Epithelial cell of prostate (primary cell): ENCODE measurements at regions not wholly inside any gene's neighbourhood (a gene's known extent, or its start where the extent isn't known, plus 50 kb on each side); places are given as distances from the start of the nearest gene placed in this dataset.

Source experiments
- DNase-seq: peaks from one replicate; pipeline ENCODE4 v3.0.0-alpha.2; 2011; ENCODE audit warnings: low read depth, low spot score
- H3K27ac ChIP-seq: fragments of 450-650 bp; 2 replicates; pipeline ENCODE4 v1.5.1; 2017; ENCODE audit warnings: mild to moderate bottlenecking

DNA sequence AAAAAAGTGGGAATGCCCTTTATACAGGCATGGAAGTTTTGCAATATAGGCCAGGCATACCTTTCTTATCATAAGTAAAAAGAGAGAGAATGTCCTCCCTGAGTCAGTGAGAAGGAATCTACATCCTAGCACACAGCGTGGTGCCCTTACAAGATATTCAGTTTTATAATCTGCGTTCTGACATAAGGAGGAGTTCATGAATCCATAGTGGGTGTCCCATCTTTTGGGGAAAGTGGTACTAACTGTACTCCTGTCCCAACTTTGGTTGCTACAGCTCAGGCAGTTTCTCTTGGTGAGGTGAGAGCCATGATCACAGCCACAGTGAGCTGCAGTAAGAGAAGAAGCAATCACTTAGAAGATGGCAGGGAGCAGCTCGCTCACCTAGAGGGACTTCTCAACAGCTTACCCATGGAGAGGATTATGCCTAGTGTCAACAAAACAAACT, 332.9 kb downstream of the BCAT1 start:
- DNase-seq = no peak
- H3K27ac ChIP-seq = no peak overlapping the region

DNA sequence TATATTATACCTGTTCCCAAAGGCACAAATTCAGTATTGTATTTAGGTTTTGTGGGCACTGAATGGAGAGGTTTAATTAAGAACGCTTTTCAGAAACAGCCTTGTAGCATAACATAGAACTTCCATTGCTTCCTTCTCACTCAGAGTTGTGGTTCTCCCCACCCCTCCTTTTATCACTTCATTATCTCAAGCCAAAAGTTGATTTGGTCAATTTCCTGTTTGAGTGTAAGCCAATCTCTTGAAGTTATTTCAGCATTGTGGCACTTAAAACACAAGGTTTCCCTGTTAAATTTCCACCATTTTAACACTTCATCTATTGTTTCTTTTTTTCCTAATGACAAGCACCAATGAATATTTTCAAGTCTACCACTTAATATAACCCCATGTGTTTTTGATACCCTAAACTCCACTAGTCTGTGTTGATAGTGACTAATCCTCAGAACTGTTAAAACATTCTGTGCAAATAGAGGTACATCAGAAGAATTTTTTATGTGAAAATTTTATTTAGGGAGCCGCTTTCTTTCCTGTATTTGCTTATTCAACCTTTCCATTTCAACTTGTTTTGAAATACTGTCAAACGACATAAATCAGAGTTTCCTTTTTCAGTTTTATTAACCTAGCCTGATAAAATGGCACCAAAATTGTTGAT, 340.1 kb downstream of the BCAT1 start:
- no peak overlapping the region for H3K27ac ChIP-seq
- no peak for DNase-seq

DNA sequence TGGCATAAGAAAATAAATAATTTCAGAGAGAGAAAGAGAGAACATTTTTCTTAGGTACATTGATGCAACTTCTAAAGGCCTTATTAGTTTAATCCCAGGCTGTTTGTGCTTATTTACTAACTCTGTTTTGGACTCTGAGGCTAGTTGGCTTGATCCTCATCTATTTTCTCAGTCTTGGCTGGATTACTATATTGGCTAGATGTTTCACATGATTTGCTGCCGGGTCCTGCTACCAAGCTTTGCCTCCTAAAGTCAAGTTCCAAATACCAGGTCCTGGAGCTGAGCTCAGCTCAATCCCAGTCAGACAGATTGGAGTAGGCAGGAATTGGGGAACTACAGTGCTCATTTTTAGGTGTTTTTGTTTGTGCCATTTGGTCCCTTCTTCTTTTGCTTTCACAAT, 340.8 kb downstream of the BCAT1 start:
- no peak overlapping the region for H3K27ac ChIP-seq

DNA sequence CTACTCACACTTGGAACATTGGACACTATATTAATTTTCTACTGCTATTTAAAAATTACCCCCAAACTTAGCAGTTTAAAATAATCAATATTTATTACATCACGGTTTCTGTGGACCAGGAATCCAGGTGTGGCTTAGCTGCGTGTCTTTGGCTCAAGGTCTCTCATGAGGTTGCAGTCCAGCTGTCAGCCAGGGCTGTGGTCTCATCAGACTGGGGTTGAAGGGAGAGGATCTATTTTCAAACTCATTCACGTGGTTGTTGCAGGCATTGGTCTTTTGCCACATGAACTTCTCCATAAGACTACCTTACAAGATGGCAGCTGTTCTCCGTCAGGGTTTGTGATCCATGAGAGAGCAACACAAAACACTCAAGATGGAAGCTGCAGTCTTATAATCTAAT, 343.0 kb downstream of the BCAT1 start:
- DNase-seq = no peak
- H3K27ac ChIP-seq = no peak overlapping the region

More for the DNA sequence above, 340.8 kb downstream of the BCAT1 start:
- DNase-seq = no peak

DNA sequence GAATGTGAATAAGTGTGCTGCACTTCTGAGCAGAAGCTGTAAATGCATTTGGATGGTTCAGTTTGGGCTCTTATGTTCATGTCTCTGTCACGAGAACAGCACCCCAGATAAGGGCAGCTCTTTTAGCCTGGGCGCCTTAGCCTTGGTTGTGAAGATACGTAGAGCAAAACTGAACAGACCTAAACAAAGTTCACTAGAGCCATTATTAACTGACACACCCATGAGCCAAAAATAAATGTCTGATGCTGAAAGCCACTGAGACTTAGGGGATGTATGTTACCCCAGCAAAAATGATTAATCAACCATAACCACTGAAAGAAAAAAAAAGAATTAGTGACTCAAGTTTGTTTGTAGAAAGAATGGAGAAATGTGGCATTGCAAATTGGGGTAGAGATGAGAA, 343.4 kb downstream of the BCAT1 start:
- no peak overlapping the region for H3K27ac ChIP-seq

DNA sequence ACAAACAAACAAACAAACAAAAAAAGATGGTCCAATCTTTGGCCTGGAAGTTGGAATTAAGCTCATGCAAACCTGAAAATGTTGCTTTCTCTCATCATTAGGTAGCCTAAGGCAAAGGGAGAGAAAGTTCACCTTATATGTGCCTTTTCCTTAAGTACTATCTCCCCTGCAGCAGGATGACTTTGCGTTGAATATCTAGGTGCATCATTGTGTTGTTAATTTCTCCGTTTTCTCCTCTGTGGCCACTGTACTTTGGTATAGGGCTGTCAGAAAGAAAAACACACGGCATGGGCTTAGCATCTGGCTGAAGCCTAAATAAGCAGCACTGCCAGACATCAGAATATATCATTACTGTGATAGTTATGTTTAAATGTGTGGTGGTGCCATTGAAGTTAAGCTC, 345.5 kb downstream of the BCAT1 start:
- H3K27ac ChIP-seq = no peak overlapping the region
- DNase-seq = no peak

More for the DNA sequence above, 343.4 kb downstream of the BCAT1 start:
- DNase-seq = no peak

DNA sequence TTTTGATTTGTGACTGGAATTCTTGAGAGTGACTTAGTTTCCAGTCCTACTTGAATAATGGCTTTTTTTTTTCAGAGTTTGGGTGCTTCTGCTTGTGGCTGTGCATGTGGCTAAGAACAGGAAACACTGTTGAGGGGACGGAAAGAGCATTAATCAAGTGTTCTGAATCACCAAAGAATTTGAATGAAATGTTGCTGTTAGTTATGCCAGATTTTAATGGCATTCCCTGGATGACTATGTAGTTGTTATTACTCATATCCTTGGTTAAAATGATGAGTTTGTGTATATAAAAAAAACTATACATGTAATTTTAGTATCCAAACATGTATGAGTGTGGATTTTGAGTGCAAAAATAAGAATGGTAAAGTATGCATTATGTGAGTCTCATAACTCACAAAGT, 347.9 kb downstream of the BCAT1 start:
- peak overlapping the region; percentile 41 for H3K27ac ChIP-seq
- DNase-seq = peak; percentile 36

DNA sequence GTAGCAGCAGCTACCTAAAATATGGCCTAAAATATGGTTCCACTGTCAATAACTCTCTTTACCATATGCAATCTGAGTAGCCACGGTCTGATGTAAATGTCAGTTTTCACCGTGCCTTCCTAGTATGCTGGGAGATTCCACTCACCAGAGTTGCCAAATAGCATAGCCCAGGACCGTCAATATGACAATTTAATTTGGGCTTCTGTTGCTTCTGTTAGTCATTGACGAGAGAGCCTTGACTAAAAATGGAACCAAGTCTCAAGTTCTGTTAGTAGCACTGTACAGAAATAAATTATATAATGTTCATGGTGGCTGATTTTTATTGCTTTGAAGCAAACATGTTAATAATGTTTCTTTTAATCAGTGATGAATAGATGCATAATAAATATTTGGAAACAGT, 348.4 kb downstream of the BCAT1 start:
- DNase-seq = no peak
- H3K27ac ChIP-seq = peak overlapping the region; percentile 41

DNA sequence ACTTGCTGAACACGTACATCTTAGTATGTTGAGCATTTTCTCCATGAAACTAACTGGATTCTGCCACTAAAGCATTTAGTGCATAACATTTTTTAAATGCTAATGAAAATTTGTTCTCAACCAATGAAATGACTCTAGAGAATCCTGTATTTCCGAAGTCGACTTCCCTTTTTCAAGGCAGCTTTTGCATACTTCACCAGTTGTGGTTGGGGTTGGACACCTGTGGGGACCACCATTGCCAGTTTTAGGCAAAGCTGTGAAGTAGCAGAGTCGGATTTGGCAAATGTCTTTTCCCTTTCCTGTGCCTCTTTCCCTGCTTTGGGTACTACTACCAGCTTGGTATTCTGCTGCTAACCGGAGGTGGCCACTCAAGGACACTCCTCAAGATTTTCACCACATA, 349.2 kb downstream of the BCAT1 start:
- no peak overlapping the region for H3K27ac ChIP-seq
- DNase-seq = no peak

DNA sequence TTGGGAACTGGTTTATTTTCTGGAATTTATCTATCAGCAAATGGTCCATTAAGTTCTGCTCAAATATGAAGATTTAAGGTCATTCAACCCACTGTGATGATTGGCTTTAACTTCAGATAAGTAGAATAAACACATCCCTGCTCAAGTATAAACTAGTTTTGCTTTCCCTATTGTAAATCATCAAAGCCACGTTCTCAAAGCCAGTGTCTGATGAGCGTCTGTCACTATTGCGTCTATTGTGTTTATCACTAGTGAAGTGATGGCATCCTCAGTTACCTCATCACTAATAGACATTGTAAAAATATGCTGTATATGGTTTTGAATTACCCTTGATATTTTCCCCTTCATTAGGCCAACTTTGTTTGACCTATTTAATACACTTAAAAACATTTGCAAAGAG, 351.3 kb downstream of the BCAT1 start:
- no peak overlapping the region for H3K27ac ChIP-seq
- no peak for DNase-seq

DNA sequence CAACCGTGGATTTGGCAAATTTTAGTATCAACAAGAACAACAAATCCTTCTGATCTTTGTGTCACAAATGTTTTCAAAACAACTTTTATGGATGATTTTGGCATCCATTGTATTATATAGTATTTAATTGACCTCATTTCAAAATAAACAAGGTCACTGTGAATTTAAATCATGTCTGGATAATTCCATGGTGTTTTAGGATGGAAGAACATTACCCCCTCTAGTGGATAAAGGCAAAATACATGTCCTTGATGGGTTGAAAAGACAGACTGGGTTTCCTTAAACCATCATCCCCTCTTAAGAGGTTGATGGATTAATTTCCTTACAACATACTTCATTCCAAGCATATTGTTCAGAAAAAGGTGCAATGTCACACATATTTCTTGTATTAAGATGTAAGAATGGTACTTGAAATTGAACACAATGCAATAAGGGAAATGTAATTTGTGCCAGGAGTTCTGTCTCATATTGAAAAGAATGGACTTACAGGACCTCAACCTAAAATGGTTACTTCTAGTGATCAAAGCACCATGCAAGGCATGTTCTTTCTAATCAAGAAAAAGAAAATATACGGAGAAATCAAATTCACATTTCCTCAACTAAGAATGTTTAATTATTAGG, 352.0 kb downstream of the BCAT1 start:
- H3K27ac ChIP-seq = no peak overlapping the region
- DNase-seq = no peak

DNA sequence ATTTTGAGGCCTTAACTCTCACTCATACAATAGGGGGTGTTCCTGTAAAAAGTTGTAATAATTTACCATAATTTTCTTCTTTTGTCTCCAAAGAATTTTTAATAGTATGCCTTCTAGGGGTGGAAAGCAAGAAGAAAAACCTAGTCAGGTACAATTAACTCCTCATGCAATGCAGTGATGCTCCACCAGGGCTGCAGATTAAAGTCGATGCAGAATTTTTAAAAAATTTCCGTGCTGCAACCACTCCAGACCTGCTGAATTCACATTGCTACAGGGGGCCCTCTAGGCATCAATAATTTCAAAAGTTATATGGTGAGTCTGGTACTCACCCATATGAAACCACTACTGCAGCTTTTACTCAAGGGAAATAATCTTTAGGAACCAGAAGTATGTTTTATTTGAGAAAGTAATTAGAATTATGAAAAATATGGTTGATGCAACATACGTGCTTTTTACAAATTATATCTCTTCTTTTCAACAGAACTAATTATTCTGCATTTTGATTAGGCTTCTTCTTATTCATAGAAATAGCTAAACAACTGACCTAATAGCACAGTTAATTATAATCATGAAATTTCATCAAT, 353.2 kb downstream of the BCAT1 start:
- DNase-seq = no peak
- no peak overlapping the region for H3K27ac ChIP-seq

DNA sequence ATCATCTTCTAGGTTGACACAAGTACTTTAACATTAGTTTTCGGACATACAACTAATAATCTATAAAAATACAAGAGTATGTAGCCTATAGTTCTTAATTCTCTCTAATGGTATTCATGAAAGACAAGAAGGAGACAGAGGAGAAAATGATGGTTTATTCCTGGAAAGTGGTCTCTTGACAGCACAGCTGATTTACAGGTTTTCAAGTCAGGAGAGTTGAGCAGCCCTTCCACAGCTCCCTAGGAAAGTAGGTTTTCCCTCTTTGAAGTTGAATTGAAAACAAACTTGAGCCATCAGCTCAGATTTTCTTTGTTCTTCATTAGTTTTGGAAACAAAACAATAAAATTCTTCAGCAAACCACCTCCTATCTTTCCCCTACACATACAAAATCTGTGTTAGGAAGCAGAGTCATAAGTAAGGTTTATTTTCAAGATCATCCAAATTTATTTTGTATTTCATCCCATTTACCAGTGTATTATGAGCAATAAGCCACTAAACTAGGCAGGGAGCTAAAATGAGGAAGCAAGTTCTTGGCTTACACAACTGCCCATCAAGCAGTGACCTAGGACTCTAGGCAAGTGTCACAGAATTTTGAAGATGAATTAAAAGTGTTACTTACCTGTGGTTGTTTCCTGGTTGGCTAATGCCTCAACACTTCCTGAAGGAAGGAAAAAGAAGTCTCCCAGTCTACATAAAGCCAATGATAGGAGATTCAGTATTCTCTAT, 357.0 kb downstream of the BCAT1 start:
- H3K27ac ChIP-seq = no peak overlapping the region
- no peak for DNase-seq

DNA sequence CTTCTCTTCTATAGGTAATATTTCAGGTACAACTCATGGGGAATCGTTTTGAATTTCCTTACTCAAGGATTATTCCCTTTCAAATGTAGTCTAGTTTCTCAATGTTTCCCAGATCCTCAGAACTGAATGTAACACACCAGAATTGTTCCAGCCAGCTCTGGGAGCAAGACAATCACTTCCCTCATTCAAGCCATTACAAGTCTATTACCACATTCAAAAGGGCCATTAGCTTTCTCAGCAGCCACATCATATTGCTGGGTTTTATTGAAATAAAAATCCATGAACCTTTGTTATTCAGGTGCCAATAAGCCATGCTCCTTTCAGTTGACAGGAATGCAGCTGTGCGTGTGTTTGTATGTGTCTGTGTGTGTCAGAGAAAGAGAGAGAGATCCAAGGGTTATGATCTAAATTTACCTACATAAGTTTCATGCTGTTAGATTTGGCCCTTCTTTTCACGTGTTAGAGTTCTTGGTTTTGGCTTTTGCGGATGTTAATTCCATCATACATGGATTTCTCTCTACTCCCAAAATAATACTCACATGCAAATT, 357.7 kb downstream of the BCAT1 start:
- H3K27ac ChIP-seq = no peak overlapping the region
- DNase-seq = no peak

DNA sequence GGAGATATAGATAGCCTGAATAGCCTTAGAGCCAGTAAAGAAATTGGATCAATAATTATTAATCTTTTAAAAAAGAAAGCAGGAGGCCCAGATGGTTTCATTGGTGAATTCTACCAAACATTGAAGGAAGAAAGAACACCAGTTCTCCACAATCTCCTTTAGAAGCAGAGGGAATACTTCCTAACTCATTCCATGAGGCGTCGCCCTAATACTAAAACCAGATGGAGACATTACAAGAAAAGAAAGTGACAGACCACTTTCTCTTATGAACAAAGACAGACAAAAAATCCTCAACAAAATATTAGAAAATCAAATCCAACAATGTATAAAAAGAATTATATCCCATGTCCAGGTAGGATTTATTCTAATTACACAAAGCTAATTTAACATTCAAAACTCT, 362.6 kb downstream of the BCAT1 start:
- H3K27ac ChIP-seq = no peak overlapping the region
- DNase-seq = no peak

DNA sequence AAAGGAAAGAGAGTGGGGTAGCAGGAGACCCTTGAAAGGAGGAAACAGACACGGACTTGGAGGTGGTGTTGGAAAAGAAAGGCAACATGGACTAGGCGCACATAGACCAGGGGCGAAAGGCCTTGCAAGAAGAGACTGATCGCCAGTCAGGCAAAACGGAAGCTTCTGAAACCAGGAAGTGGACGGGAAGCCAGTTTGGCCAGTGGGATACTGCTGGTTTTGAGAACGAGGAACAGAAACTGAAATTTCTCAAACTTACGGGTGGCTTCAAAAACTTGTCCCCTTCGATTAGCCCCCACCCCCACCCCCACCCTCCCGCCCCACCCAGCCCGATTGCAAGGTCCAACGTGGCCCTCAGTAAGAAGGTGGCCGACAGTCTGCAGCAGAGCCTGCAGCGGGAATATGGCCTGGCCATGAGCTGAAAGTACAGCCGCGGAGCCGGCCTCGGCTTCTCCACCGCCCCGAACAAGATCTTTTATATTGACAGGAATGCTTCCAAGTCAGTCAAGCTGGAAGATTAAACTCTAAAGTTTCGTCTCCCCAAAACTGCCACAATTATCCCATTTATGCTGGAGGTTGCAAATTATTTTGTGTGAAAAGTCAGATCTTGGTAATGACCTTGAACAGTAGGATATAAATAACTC, 364.7 kb downstream of the BCAT1 start:
- no peak overlapping the region for H3K27ac ChIP-seq
- DNase-seq = no peak

DNA sequence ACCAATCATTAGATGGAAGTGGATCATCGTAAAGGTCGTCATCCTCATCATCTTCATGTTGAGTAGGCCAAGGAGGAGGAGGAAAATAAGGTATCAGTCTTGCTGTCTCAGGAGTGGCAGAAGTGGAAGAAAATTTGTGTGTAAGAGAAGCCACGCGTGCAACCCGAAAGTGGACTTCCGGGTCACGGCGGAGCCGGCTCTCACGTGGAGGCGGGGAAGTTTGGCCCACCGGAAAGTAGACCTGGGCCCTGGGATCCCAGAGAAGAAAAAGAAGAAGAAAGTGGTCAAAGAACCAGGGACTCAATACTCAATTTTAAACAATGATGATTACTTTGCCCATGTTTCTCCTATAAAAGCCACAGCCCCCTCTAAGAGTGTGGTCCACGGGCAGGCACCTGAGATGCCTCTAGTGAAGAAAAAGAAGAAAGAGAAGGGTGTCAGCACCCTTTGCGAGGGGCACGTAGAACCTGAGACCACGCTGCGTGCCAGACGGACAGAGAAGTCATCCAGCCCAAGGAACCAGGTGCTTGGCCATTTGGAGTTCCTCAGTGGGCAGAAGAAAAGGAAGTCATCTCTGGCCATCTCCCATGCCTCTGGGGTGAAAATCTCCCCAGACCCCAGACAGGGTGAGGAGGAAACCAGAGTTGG, 365.8 kb downstream of the BCAT1 start:
- no peak for DNase-seq
- no peak overlapping the region for H3K27ac ChIP-seq

DNA sequence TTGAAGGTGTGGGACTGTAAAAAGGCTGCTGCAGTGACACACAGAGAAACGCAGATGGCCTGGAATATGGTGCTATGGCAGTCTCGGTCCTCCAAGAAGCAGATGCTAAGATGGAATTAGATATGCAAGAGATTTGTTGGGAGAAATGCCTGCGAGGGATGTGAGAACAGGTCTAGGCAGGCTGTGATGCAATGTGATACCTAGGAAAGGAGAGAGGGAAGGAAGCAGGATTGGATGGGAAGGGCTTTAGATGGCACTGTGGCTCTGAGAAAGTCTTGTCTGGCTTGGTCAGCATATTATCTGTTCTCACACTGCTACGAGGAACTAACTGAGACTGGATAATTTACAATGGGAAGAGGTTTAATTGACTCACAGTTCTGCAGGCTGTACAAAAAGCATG, 374.4 kb downstream of the BCAT1 start:
- DNase-seq = no peak
- no peak overlapping the region for H3K27ac ChIP-seq

DNA sequence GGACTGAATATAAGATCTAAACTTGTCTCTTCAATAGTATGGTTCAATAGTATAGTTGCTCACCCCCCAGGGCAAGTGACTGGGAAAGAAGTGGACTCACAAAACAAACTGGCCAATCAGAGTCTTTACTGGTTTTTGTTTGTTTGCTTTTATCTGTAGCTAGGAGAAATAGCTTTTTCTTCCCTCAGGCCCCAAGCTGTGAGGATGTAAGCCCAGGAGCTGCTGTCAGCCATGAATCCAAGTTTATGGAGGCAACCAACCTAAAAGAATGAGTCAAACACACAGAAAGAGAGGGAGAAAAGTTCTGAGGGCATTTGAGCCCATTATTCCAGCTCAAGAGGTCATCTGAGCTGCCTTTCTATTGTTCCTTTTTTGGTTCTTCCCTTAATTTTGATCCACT, 375.3 kb downstream of the BCAT1 start:
- no peak overlapping the region for H3K27ac ChIP-seq
- no peak for DNase-seq

DNA sequence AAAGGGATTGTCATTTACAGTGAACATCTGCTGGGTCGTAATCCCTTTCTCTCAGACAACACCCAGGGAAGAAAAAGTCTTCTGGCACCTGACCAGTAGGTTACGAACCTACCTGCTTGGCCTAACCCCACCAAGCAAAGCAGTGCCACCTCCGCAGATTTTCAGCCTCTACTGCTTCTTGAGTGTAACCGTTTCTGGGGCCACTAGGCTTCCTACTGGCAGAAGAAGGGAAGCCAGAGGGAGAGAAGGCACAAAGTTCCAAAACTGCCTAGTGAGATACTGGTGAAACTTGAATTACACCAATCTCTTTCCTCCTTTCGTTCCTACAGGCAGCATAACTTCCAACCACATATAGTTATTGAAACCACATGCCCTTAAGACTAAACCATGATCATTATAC, 383.6 kb downstream of the BCAT1 start:
- H3K27ac ChIP-seq = no peak overlapping the region
- no peak for DNase-seq
